GM12891 (cell line): ENCODE measurements at regions not wholly inside any gene's neighbourhood (a gene's known extent, or its start where the extent isn't known, plus 50 kb on each side); places are given as distances from the start of the nearest gene placed in this dataset.

ENCODE experiments used
- PAX5 ChIP-seq: IDR thresholded peaks from 2 replicates; pipeline ENCODE4 v1.6.1; 2011; ENCODE audit warnings: low read length, moderate library complexity, mild to moderate bottlenecking; ENCODE audit not compliant: insufficient read depth, severe bottlenecking
- POLR2A ChIP-seq: IDR thresholded peaks from 2 replicates; pipeline ENCODE4 v1.6.1; 2011; ENCODE audit warnings: low read depth, low read length, control low read depth
- POLR2AphosphoS5 ChIP-seq: IDR thresholded peaks from 2 replicates; pipeline ENCODE4 v1.6.1; 2011; ENCODE audit warnings: low read depth, low read length, control low read depth
- SPI1 ChIP-seq: IDR thresholded peaks from 2 replicates; pipeline ENCODE4 v1.6.1; 2011; ENCODE audit warnings: low read depth, low read length, control low read depth
- TAF1 ChIP-seq: IDR thresholded peaks from 2 replicates; pipeline ENCODE4 v1.6.1; 2011; ENCODE audit warnings: low read depth, low read length, control low read depth

DNA sequence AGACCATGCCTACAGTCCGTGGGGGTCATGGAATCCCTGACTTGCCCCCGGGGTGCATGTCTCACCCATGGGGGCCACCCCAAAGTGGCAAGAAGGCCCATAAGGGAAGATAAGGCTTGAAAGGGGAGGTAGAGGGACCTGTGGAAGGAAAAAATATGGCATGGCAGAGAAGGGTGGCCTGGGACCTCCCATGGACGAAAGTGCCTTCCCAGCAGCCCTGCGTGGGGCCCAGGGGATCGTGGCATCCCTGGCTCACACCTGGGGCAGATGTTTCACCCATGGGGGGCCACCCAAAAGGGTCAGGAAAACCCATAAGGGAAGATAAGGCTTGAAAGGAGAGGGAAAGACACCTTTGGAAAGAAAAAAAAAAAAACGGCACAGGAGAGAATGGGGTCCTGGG is 264.6 kb downstream of the ALG10 start:
- TF ChIP-seq POLR2AphosphoS5, result no peak
- no peak for TF ChIP-seq SPI1
- no peak for TF ChIP-seq TAF1
- TF ChIP-seq POLR2A, result no peak
- no peak for TF ChIP-seq PAX5
